Thyroid gland (tissue), 4 donors: ENCODE measurements at regions not wholly inside any gene's neighbourhood (a gene's known extent, or its start where the extent isn't known, plus 50 kb on each side); places are given as distances from the start of the nearest gene placed in this dataset.

Experiments used
- DNase-seq, 2 donors: peaks; one replicate each; pipeline ENCODE4 v3.0.0-alpha.2; 2019
- H3K27ac ChIP-seq, 3 donors: fragments of 200-600 bp; sonication (generic); 1 replicate in 2 of 3; 2 replicates in 1 of 3; pipeline ENCODE4 v1.5.1; 2016 to 2019; ENCODE audit warnings: mild to moderate bottlenecking in 1 of 3, moderate library complexity in 1 of 3
- H3K27me3 ChIP-seq: fragments of 200-600 bp; sonication (generic); one replicate; pipeline ENCODE4 v1.5.1; 2019
- H3K36me3 ChIP-seq, 2 donors: fragments of 200-600 bp; sonication (generic); one replicate each; pipeline ENCODE4 v1.5.1; 2016 to 2019
- H3K4me1 ChIP-seq, 2 donors: fragments of 200-600 bp; sonication (generic); one replicate each; pipeline ENCODE4 v1.5.1; 2017 to 2019
- H3K4me3 ChIP-seq, 3 donors: fragments of 200-600 bp; sonication (generic); replicated peaks in 1 of 3; 1 replicate in 2 of 3; 2 replicates in 1 of 3; pipeline ENCODE4 v1.5.1; 2016; ENCODE audit warnings: mild to moderate bottlenecking in 1 of 3
- H3K9me3 ChIP-seq: fragments of 200-600 bp; sonication (generic); one replicate; pipeline ENCODE4 v1.5.1; 2017
- POLR2A ChIP-seq, 2 donors: fragments of 450-650 bp; IDR thresholded peaks; one replicate each; pipeline ENCODE4 v1.6.1; 2017; ENCODE audit warnings: antibody characterized with exemption in 2 of 2, mild to moderate bottlenecking in 2 of 2, moderate library complexity in 1 of 2
- WGBS, 2 donors: methylation state at CpG; one replicate each; pipeline ENCODE4 v1.1.5; 2017; 5-methylcytosine and 5-hydroxymethylcytosine counted together
- intact Hi-C: fragments of 100-400 bp; cut with DNase I; formaldehyde crosslinking; loops from one replicate; pipeline ENCODE4 v1.15.1; 2023
- TF ChIP-seq, protein P1 (sequence below), 6 experiments: fragments of 200-600 bp in 3 of 6; fragments of 450-650 bp in 3 of 6; sonication (generic) in 3 of 6; IDR thresholded peaks; one replicate each; pipeline ENCODE4 v1.5.1; 2016 to 2019; ENCODE audit warnings: antibody characterized with exemption in 6 of 6, mild to moderate bottlenecking in 2 of 6, inconsistent platforms in 1 of 6, moderate library complexity in 1 of 6

DNA sequence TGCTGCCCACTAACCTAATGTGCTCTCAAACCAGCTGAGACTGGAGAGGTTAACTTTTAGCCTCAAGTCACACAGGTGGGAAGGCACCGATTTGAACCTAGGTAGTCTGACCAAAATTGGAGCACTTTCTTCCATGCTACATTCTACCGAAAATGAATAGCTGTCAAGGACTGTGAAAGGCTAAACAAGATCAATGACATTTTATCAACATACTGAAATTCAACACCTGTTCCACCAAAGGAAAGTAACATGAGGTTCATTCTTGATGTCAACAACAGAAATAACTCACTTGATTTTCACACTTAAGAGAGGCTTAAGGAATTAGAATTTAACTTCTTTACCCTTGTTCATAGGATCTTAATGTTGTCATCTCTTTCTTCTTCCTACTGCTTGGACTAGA lies 284.4 kb upstream of the MON1B start:
- H3K4me1 ChIP-seq: no peaks in the 10 kb centered on the region
- no peaks in the 10 kb centered on the region for H3K36me3 ChIP-seq
- H3K4me3 ChIP-seq: no peak overlapping the region
- intact Hi-C loops: no loop called here
- no peak overlapping the region for H3K27ac ChIP-seq
- DNase-seq: no peak
- H3K27me3 ChIP-seq: no peaks in the 10 kb centered on the region
- H3K9me3 ChIP-seq: no peaks in the 10 kb centered on the region
- TF ChIP-seq, protein P1, sequence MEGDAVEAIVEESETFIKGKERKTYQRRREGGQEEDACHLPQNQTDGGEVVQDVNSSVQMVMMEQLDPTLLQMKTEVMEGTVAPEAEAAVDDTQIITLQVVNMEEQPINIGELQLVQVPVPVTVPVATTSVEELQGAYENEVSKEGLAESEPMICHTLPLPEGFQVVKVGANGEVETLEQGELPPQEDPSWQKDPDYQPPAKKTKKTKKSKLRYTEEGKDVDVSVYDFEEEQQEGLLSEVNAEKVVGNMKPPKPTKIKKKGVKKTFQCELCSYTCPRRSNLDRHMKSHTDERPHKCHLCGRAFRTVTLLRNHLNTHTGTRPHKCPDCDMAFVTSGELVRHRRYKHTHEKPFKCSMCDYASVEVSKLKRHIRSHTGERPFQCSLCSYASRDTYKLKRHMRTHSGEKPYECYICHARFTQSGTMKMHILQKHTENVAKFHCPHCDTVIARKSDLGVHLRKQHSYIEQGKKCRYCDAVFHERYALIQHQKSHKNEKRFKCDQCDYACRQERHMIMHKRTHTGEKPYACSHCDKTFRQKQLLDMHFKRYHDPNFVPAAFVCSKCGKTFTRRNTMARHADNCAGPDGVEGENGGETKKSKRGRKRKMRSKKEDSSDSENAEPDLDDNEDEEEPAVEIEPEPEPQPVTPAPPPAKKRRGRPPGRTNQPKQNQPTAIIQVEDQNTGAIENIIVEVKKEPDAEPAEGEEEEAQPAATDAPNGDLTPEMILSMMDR (IDR thresholded peaks at IDR 0.05): no peak
- no peak for TF ChIP-seq POLR2A (IDR thresholded peaks at IDR 0.05)
- 95 to 96% methylated on average over 2 of the region's 2 CpGs for WGBS, 2 donors

DNA sequence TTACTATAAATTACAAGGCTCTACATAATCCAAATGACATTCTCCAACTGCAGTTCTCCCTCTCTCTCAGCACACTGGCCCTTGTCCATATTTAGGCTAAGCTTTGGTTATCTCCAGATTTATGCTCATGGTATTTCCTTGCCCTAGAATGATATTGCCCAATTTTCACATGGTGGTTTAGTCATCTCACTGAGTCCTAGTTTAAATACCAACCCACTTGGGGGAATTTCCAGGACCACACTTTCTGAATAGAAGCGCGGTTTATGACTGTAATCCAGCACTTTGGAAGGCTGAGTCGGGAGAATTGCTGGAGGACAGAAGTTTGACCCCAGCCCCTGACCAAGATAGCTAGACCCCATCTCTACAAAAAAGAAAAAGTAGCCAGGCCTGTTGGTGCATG lies 280.1 kb upstream of the MON1B start:
- Histone ChIP-seq H3K4me1 (no peaks in the 10 kb centered on the region), H3K36me3 (no peaks in the 10 kb centered on the region), H3K4me3 (no peak overlapping the region), H3K9me3 (no peaks in the 10 kb centered on the region), H3K27ac (no peak overlapping the region), H3K27me3 (no peaks in the 10 kb centered on the region)
- TF ChIP-seq POLR2A (IDR thresholded peaks at IDR 0.05): no peak
- TF ChIP-seq, protein P1 (IDR thresholded peaks at IDR 0.05): no peak
- intact Hi-C loops: no loop called here
- 94 to 100% methylated on average over 3 of the region's 3 CpGs for WGBS, 2 donors
- DNase-seq: no peak

DNA sequence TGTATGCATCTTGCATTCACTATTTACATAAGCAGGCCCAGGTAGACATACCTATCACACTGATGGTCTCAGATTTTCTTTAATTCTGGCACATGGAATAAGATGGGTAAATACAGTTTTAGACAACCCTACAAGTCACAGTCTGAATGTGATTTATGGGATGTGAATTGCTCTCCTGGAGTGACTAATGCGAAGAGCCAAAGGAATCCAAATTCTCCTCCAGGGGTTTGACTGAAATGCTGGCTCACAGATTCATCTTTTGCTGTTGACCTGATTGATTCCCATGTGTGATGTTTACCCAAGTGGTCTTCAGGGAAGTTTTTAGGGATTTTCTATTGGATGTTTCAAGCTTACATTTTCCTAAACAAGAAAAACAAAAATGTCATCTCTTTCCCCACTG lies 277.9 kb upstream of the MON1B start:
- intact Hi-C loops: no loop called here
- WGBS, 2 donors: 93 to 94% methylated on average over 1 of the region's 1 CpG

DNA sequence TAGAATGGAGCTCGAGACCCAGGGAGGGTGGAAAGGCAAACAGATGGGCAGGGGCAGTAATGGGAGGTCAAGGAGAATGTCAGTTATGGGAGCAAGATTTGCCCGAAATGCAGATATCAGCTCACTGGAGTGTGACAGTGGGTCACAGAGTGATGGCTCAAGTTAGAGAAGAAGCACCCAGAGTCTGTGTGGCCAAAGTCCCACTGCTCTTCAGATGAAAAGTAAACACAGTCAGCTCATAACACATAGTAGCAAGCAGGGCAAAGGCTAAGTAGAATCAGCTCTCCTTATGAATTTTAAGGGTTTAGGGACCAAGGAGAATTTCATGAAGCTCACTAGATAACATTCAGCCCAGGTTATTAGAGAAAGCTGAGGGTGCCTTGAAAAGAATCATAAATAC lies 264.9 kb upstream of the MON1B start:
- Histone ChIP-seq H3K36me3 (no peaks in the 10 kb centered on the region), H3K4me1 (no peaks in the 10 kb centered on the region), H3K27me3 (no peaks in the 10 kb centered on the region), H3K9me3 (no peaks in the 10 kb centered on the region), H3K27ac (no peak overlapping the region), H3K4me3 (no peak overlapping the region)
- WGBS, 2 donors: 53 to 67% methylated on average over 2 of the region's 2 CpGs
- TF ChIP-seq, protein P1 (IDR thresholded peaks at IDR 0.05): no peak
- no peak for TF ChIP-seq POLR2A (IDR thresholded peaks at IDR 0.05)
- intact Hi-C loops: no loop called here
- DNase-seq: no peak

More for the DNA sequence above, 277.9 kb upstream of the MON1B start:
- Histone ChIP-seq H3K9me3 (no peaks in the 10 kb centered on the region), H3K36me3 (no peaks in the 10 kb centered on the region), H3K27ac (no peak overlapping the region), H3K4me3 (no peak overlapping the region), H3K27me3 (no peaks in the 10 kb centered on the region), H3K4me1 (no peaks in the 10 kb centered on the region)
- DNase-seq: no peak
- TF ChIP-seq, protein P1 (IDR thresholded peaks at IDR 0.05): no peak
- no peak for TF ChIP-seq POLR2A (IDR thresholded peaks at IDR 0.05)

DNA sequence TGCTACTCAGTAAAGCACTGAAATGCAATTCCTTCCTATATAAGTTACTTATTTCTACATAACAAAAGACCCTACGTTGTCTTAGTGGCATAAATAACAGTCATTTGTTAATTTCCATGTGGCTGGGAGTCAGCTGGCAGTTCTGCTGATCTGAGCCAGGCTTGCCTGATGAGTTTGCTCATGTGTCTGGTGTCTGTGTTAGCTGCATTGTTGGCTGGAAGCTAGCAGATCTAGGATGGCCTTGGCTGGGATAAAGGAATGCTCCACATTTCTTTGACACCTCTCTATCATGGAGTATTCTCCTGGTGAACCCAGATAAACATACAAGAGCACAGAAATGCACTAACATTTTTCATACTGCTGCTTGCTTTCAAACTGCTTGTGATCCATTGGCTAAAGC lies 264.4 kb upstream of the MON1B start:
- 44 to 60% methylated on average over 1 of the region's 1 CpG for WGBS, 2 donors
- intact Hi-C loops: no loop called here

More for the DNA sequence above, 264.4 kb upstream of the MON1B start:
- TF ChIP-seq, protein P1 (IDR thresholded peaks at IDR 0.05): no peak
- TF ChIP-seq POLR2A (IDR thresholded peaks at IDR 0.05): no peak
- no peak overlapping the region for H3K27ac ChIP-seq
- no peaks in the 10 kb centered on the region for H3K36me3 ChIP-seq
- DNase-seq: no peak
- H3K27me3 ChIP-seq: no peaks in the 10 kb centered on the region
- H3K9me3 ChIP-seq: no peaks in the 10 kb centered on the region
- H3K4me3 ChIP-seq: no peak overlapping the region
- H3K4me1 ChIP-seq: no peaks in the 10 kb centered on the region
